KMS-11 (cell line): ENCODE measurements at regions not wholly inside any gene's neighbourhood (a gene's known extent, or its start where the extent isn't known, plus 50 kb on each side); places are given as distances from the start of the nearest gene placed in this dataset.

Source experiments
- H2AFZ ChIP-seq: fragments of 200-600 bp; sonication (generic); 2 replicates; pipeline ENCODE4 v1.6.1; 2016; ENCODE audit warnings: antibody characterized with exemption, mixed run types, low read depth
- H3K27ac ChIP-seq: fragments of 200-600 bp; sonication (generic); 2 replicates; pipeline ENCODE4 v1.6.1; 2016; ENCODE audit warnings: mild to moderate bottlenecking, mixed run types
- H3K27me3 ChIP-seq: fragments of 200-600 bp; sonication (generic); 2 replicates; pipeline ENCODE4 v1.6.1; 2017; ENCODE audit warnings: mild to moderate bottlenecking, low read depth, mixed run types, moderate library complexity; ENCODE audit not compliant: insufficient read depth
- H3K36me3 ChIP-seq: fragments of 200-600 bp; sonication (generic); 2 replicates; pipeline ENCODE4 v1.6.1; 2017; ENCODE audit warnings: mild to moderate bottlenecking, mixed run types; ENCODE audit not compliant: insufficient read depth
- H3K4me1 ChIP-seq: fragments of 200-600 bp; sonication (generic); 2 replicates; pipeline ENCODE4 v1.6.1; 2016; ENCODE audit warnings: mild to moderate bottlenecking, low read depth, mixed run types; ENCODE audit not compliant: poor library complexity, severe bottlenecking
- H3K4me2 ChIP-seq: fragments of 200-600 bp; sonication (generic); 2 replicates; pipeline ENCODE4 v1.7.0; 2016; ENCODE audit warnings: mild to moderate bottlenecking, mixed run types
- H3K4me3 ChIP-seq: fragments of 200-600 bp; sonication (generic); IDR thresholded peaks from 2 replicates; pipeline ENCODE4 v1.6.1; 2017; ENCODE audit warnings: low read depth, low read length, mixed read lengths; ENCODE audit not compliant: insufficient read depth
- H3K79me2 ChIP-seq: fragments of 200-600 bp; sonication (generic); 2 replicates; pipeline ENCODE4 v1.6.1; 2016; ENCODE audit warnings: low read depth, mixed run types; ENCODE audit not compliant: insufficient read depth
- H3K9ac ChIP-seq: fragments of 200-600 bp; sonication (generic); 2 replicates; pipeline ENCODE4 v1.6.1; 2016; ENCODE audit warnings: mild to moderate bottlenecking, mixed run types
- H4K20me1 ChIP-seq: fragments of 200-600 bp; sonication (generic); 2 replicates; pipeline ENCODE4 v1.6.1; 2016; ENCODE audit warnings: mild to moderate bottlenecking, mixed run types; ENCODE audit not compliant: insufficient read depth
- CTCF ChIP-seq: fragments of 200-600 bp; sonication (generic); conservative IDR thresholded peaks from 2 replicates; pipeline ENCODE4 v1.6.1; 2017; ENCODE audit warnings: low read depth, mild to moderate bottlenecking, antibody characterized with exemption, low read length, moderate library complexity, mixed read lengths

- Histone ChIP-seq H3K79me2 (no peaks in the 10 kb centered on the region), H3K4me2 (no peak overlapping the region), H3K27me3 (no peaks in the 10 kb centered on the region), H3K9ac (no peak overlapping the region), H3K36me3 (no peaks in the 10 kb centered on the region), H3K27ac (no peak overlapping the region), H4K20me1 (no peaks in the 10 kb centered on the region), H3K4me3 (no peak overlapping the region), H3K4me1 (no peaks in the 10 kb centered on the region), H2AFZ (no peak overlapping the region)
- TF ChIP-seq CTCF, result no peak
Measured at GRCh38 chr22:49021131-49021925, 806.3 kb downstream of the BRD1 start.

- no peak overlapping the region for H3K4me2 ChIP-seq
- no peak for TF ChIP-seq CTCF
- H3K9ac ChIP-seq, result no peak overlapping the region
- H3K4me3 ChIP-seq, result no peak overlapping the region
- no peaks in the 10 kb centered on the region for H3K4me1 ChIP-seq
- H3K27ac ChIP-seq, result no peak overlapping the region
- no peak overlapping the region for H2AFZ ChIP-seq
- H4K20me1 ChIP-seq, result no peaks in the 10 kb centered on the region
- H3K79me2 ChIP-seq, result no peaks in the 10 kb centered on the region
- H3K36me3 ChIP-seq, result no peaks in the 10 kb centered on the region
- no peaks in the 10 kb centered on the region for H3K27me3 ChIP-seq
Measured at GRCh38 chr22:49019737-49020713, 807.6 kb downstream of the BRD1 start.

- Histone ChIP-seq H3K36me3 (no peaks in the 10 kb centered on the region), H3K79me2 (no peaks in the 10 kb centered on the region), H3K4me1 (no peaks in the 10 kb centered on the region), H2AFZ (no peak overlapping the region), H3K9ac (no peak overlapping the region), H3K27me3 (no peaks in the 10 kb centered on the region), H3K27ac (no peak overlapping the region), H3K4me2 (no peak overlapping the region), H4K20me1 (no peaks in the 10 kb centered on the region), H3K4me3 (no peak overlapping the region)
- no peak for TF ChIP-seq CTCF
Measured at GRCh38 chr22:49018601-49019000, 809.1 kb downstream of the BRD1 start.

- TF ChIP-seq CTCF, result no peak
- Histone ChIP-seq H2AFZ (no peak overlapping the region), H3K9ac (no peak overlapping the region), H3K27ac (no peak overlapping the region), H3K4me3 (no peak overlapping the region), H3K4me1 (no peaks in the 10 kb centered on the region), H4K20me1 (no peaks in the 10 kb centered on the region), H3K4me2 (no peak overlapping the region), H3K27me3 (no peaks in the 10 kb centered on the region), H3K79me2 (no peaks in the 10 kb centered on the region), H3K36me3 (no peaks in the 10 kb centered on the region)
Measured at GRCh38 chr22:49017482-49018329, 810.0 kb downstream of the BRD1 start.
